AG04450 (cell line): ENCODE measurements at regions not wholly inside any gene's neighbourhood (a gene's known extent, or its start where the extent isn't known, plus 50 kb on each side); places are given as distances from the start of the nearest gene placed in this dataset.

ENCODE experiments used
- CTCF ChIA-PET: fragments of 300-600, 350-600 bp; formaldehyde crosslinking; extraction: SDS; loops from one replicate; lab custom pipeline; 2022; ENCODE audit warnings: antibody characterized with exemption, inconsistent platforms; lab: Charles Lee
- POLR2A ChIA-PET: fragments of 350-600 bp; formaldehyde crosslinking; extraction: SDS; loops from one replicate; lab custom pipeline; 2021; ENCODE audit warnings: antibody characterized with exemption, inconsistent platforms; lab: Yijun Ruan, JAX
- DNase-seq: peaks from one replicate; pipeline ENCODE4 v3.0.0-alpha.2; 2011; ENCODE audit warnings: low read depth, low spot score
- H3K27ac ChIP-seq: one replicate; pipeline ENCODE4 v1.5.1; 2012; ENCODE audit warnings: low read depth, low read length, control low read depth
- H3K27me3 ChIP-seq: one replicate; pipeline ENCODE4 v1.6.0; 2012; ENCODE audit warnings: low read length; ENCODE audit not compliant: control insufficient read depth, insufficient read depth
- H3K4me3 ChIP-seq: 2 replicates; pipeline ENCODE4 v1.5.1; 2011; ENCODE audit warnings: mild to moderate bottlenecking, low read depth, low read length, control low read depth
- H3K9me3 ChIP-seq: 2 replicates; pipeline ENCODE4 v1.5.1; 2012; ENCODE audit warnings: low read length; ENCODE audit not compliant: control insufficient read depth, insufficient read depth
- TF ChIP-seq, protein P1 (sequence below): IDR thresholded peaks from 2 replicates; pipeline ENCODE4 v1.5.1; 2011; ENCODE audit warnings: low read depth, low read length, control low read depth, inconsistent platforms

DNA sequence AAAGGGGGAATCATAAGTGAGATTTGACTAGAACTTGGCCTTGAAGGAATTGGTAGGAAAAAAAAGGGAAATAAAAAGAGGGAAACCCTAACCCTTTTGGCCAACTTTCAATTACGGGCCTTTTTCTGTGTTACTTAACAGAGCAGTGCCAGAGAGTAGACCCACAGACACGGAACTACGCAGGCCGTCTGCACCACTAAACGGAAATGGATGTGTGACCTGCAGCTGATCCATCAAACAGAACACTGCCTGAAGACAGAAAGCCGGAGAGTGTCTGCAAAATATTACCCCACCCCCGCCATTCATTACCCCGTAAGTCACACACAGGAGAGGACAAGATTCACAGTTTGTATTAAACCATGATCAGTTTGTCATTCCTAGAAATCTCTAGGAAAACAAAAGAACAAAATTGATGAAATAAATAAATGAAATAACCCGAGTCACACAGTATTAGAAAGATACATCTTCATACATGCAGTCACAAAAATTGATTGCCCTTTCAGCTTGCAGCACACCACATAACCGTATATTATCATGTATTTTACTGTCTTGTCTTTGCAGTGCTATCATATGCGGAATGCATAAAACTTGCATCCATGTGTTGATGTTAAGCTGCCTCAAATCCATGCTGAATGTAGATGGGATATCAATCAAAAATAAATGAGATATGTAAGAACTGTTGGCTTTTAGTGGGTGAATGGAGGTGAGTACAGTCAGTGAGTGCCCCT is 424.7 kb downstream of the IRS2 start:
- no peaks in the 10 kb centered on the region for H3K27me3 ChIP-seq

DNA sequence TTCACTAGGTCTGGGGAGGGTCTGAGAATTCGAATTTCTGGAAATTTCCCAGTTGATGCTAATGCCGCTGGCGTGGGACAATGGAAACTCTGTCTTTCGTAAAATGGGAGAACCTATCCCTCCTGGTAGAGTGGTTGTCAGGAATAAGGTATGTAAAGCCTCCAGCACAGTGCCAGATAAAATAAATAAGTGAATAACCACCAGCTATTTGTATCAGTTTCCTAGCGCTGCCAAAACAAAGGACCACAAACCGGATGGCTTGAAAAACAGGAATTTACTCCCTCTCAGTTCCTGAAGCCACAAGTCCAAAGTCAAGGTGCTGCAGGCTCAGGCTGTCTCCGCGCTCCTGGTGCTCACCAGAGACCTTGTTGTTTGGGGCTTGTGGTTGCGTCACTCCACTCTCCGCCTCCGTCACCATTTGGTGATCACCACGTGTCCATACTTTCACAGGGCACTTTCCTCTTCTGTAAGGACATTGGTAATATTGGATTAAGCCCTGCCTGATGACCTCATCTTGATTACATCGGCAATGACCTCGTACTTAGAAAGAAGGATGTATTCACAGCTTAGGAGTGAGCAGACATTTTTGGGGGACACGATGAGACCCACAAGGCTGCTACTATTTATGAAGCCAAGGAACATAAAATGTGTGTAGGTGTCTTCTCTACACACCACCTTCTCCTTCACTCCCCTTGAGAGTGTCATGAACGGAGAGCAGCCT is 428.5 kb downstream of the IRS2 start:
- TF ChIP-seq, protein P1, sequence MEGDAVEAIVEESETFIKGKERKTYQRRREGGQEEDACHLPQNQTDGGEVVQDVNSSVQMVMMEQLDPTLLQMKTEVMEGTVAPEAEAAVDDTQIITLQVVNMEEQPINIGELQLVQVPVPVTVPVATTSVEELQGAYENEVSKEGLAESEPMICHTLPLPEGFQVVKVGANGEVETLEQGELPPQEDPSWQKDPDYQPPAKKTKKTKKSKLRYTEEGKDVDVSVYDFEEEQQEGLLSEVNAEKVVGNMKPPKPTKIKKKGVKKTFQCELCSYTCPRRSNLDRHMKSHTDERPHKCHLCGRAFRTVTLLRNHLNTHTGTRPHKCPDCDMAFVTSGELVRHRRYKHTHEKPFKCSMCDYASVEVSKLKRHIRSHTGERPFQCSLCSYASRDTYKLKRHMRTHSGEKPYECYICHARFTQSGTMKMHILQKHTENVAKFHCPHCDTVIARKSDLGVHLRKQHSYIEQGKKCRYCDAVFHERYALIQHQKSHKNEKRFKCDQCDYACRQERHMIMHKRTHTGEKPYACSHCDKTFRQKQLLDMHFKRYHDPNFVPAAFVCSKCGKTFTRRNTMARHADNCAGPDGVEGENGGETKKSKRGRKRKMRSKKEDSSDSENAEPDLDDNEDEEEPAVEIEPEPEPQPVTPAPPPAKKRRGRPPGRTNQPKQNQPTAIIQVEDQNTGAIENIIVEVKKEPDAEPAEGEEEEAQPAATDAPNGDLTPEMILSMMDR: no peak
- ChIA-PET POLR2A (no interaction called here), CTCF (no interaction called here)
- Histone ChIP-seq H3K9me3 (no peaks in the 10 kb centered on the region), H3K27ac (no peak overlapping the region), H3K27me3 (no peaks in the 10 kb centered on the region), H3K4me3 (no peak overlapping the region)
- DNase-seq: peak; percentile 11

More for the DNA sequence above, 424.7 kb downstream of the IRS2 start:
- ChIA-PET POLR2A (no interaction called here), CTCF (no interaction called here)
- DNase-seq: no peak
- H3K4me3 ChIP-seq: no peak overlapping the region
- H3K27ac ChIP-seq: no peak overlapping the region
- TF ChIP-seq, protein P1: no peak
- H3K9me3 ChIP-seq: no peaks in the 10 kb centered on the region; the same call in 1 of the 2 replicates

DNA sequence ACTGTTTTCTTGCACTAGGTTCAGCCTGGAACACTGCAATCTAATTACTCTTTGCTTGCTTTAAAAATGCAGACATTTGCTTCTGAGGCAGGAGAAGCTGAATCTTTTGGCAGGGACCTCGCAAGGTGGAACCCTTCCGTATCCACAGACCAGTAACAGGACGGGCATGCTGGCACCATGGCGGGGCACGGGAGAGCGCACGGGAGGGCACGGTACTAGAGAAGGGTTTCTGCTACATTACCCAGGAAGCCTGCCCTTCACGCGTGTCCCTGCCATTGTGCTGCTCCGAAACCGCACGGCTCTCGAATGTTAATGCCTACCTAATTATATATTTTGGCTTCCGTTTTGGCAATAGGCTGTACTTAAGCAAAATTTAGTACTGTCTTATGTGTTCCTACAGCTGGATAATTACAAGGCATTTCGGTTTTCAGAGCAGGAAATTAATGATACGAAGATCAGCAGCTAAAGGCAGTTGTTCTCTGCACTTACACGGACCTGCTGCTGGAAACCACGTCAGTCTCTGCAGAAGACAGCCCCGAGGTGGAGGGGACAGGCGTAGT is 430.4 kb downstream of the IRS2 start:
- no peaks in the 10 kb centered on the region for H3K9me3 ChIP-seq
- no peak overlapping the region for H3K27ac ChIP-seq
- POLR2A ChIA-PET: no interaction called here
- TF ChIP-seq, protein P1: no peak
- no peak for DNase-seq
- no peaks in the 10 kb centered on the region for H3K27me3 ChIP-seq
- H3K4me3 ChIP-seq: no peak overlapping the region
- CTCF ChIA-PET: interaction anchor here (0.8 kb wide), 1 partner anchor 211 kb away, joined by 3 read pairs; no protein-coding TSS in a partner anchor

DNA sequence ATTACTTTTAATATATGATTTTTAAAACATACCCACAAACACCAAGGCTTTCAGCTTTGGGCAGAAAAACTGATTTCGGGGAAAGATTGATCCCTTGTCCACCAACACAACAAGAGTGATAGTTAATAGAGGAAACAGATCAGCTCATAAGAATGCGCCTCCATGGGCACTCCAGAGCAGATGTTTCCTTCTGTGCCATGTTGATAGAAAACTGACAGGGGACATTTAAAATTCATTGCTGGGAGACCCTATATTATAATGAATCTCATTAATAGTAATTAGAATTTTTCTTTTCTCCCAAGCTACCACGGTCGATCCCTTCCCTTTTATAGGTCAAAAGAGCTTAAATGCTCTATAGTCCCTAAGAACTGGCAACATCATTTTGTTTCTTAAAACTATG is 431.2 kb downstream of the IRS2 start:
- ChIA-PET CTCF (interaction anchor here (0.8 kb wide), 1 partner anchor 210 kb away, joined by 3 read pairs; no protein-coding TSS in a partner anchor), POLR2A (no interaction called here)
- TF ChIP-seq, protein P1: no peak
- no peak for DNase-seq
- no peaks in the 10 kb centered on the region for H3K27me3 ChIP-seq
- H3K4me3 ChIP-seq: no peak overlapping the region
- H3K9me3 ChIP-seq: no peaks in the 10 kb centered on the region
- H3K27ac ChIP-seq: no peak overlapping the region

DNA sequence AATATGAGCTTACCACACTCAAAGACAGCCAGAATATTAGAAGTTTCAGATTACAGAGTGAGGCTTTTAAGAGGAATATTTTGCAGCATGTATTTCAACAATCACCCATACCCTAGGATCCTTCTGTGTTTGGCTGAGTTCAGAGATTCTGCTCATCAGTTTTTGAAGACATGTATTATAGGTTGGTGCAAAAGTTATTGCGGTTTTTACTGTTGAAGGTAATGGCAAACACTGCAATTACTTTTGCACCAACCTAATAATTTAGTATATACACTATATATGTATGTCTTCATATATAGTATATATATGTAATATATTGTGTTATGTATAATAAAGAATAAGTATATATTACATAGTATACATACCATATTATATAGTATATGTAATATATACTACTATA is 435.1 kb downstream of the IRS2 start:
- ChIA-PET POLR2A (no interaction called here), CTCF (interaction anchor here (1.0 kb wide), 1 partner anchor 436 kb away, joined by 3 read pairs; no protein-coding TSS in a partner anchor)
- no peak for DNase-seq
- H3K9me3 ChIP-seq: no peaks in the 10 kb centered on the region
- TF ChIP-seq, protein P1: no peak
- no peak overlapping the region for H3K27ac ChIP-seq
- no peaks in the 10 kb centered on the region for H3K27me3 ChIP-seq
- no peak overlapping the region for H3K4me3 ChIP-seq
